ENCODE measurements at regions not wholly inside any gene's neighbourhood (a gene's known extent, or its start where the extent isn't known, plus 50 kb on each side); places are given as distances from the start of the nearest gene placed in this dataset.
A peak's percentile ranks its signal among the peaks of the same experiment; 100 is the strongest.

- TF ChIP-seq CHD7 (IDR thresholded peaks at IDR 0.05; ENCODE audit: insufficient replicate concordance, low read length): peak; percentile 92
- TF ChIP-seq CTBP2 (IDR thresholded peaks at IDR 0.05; ENCODE audit: borderline replicate concordance, insufficient read depth, insufficient read length, low read length): no peak
- no peak for TF ChIP-seq EGR1 (IDR thresholded peaks at IDR 0.05; ENCODE audit: borderline replicate concordance, low read depth, low read length)
- no peak for TF ChIP-seq SRF (IDR thresholded peaks at IDR 0.05; ENCODE audit: low read depth, low read length)
- TF ChIP-seq NANOG (IDR thresholded peaks at IDR 0.05; ENCODE audit: insufficient read depth, low read depth, low read length, poor library complexity, severe bottlenecking): peak; percentile 98
- peak; percentile 89 to 96 for TF ChIP-seq SIN3A (conservative IDR thresholded peaks at IDR 0.05 in 1 of 2, IDR thresholded peaks at IDR 0.05 in 1 of 2; ENCODE audit: low read depth in 1 of 2, low read length in 2 of 2)
- TF ChIP-seq EP300 (IDR thresholded peaks at IDR 0.05; ENCODE audit: borderline replicate concordance in 1 of 2, low read depth in 2 of 2, low read length in 2 of 2): peak in 1 of 2 experiments; percentile 53; a peak in 1 of 3 replicates
- no peak for TF ChIP-seq TBP (IDR thresholded peaks at IDR 0.05; ENCODE audit: low read depth, low read length)
- no peak for TF ChIP-seq SIX5 (IDR thresholded peaks at IDR 0.05; ENCODE audit: low read depth, low read length)
- TF ChIP-seq POLR2A (IDR thresholded peaks at IDR 0.05; ENCODE audit: control extremely low read depth in 1 of 2, low read depth in 2 of 2, low read length in 2 of 2): no peak
- 0 out of 2 replicates have a peak, but pooled peaks have one; percentile 17 for TF ChIP-seq TEAD4 (IDR thresholded peaks at IDR 0.05; ENCODE audit: low read depth, low read length)
- no peak for TF ChIP-seq JUND (IDR thresholded peaks at IDR 0.05; ENCODE audit: low read length)
Observed at GRCh38 chr2:222025881-222026271, 272.9 kb downstream of the PAX3 start (continued).

All from H1 (cell line).